ENCODE measurements at regions not wholly inside any gene's neighbourhood (a gene's known extent, or its start where the extent isn't known, plus 50 kb on each side); places are given as distances from the start of the nearest gene placed in this dataset.

GRCh38 chr5:82839881-82840280 lies 237.3 kb downstream of the TMEM167A start:
- no peak for DNase-seq

- no peak for DNase-seq
Observed at GRCh38 chr5:82835488-82835887, 241.7 kb downstream of the TMEM167A start.

GRCh38 chr5:82834151-82834550 lies 243.0 kb downstream of the TMEM167A start:
- DNase-seq = no peak

GRCh38 chr5:82833277-82833676 lies 243.9 kb downstream of the TMEM167A start:
- no peak for DNase-seq

GRCh38 chr5:82832445-82832844 lies 244.7 kb downstream of the TMEM167A start:
- DNase-seq = no peak

GRCh38 chr5:82828211-82828610 lies 249.0 kb downstream of the TMEM167A start:
- DNase-seq = no peak

- DNase-seq = no peak
Observed at GRCh38 chr5:82827651-82828050, 249.5 kb downstream of the TMEM167A start.

GRCh38 chr5:82822634-82822927 lies 254.6 kb downstream of the TMEM167A start:
- DNase-seq = no peak

GRCh38 chr5:82821846-82822633 lies 255.2 kb downstream of the TMEM167A start:
- no peak for DNase-seq

GRCh38 chr5:82820961-82821845 lies 256.0 kb downstream of the TMEM167A start:
- DNase-seq = no peak

GRCh38 chr5:82820188-82820587 lies 257.0 kb downstream of the TMEM167A start:
- no peak for DNase-seq

GRCh38 chr5:82817897-82818676 lies 259.1 kb downstream of the TMEM167A start:
- no peak for DNase-seq

- no peak for DNase-seq
Observed at GRCh38 chr5:82816926-82817325, 260.3 kb downstream of the TMEM167A start.

- DNase-seq = no peak
Observed at GRCh38 chr5:82815871-82816270, 261.3 kb downstream of the TMEM167A start.

GRCh38 chr5:82813861-82814260 lies 263.3 kb downstream of the TMEM167A start:
- DNase-seq = no peak

- DNase-seq = no peak
Observed at GRCh38 chr5:82812575-82812974, 264.6 kb downstream of the TMEM167A start.

- no peak for DNase-seq
Observed at GRCh38 chr5:82811490-82811889, 265.7 kb downstream of the TMEM167A start.

GRCh38 chr5:82809420-82810143 lies 267.6 kb downstream of the TMEM167A start:
- DNase-seq = no peak

GRCh38 chr5:82808960-82809359 lies 268.2 kb downstream of the TMEM167A start:
- DNase-seq = no peak

- DNase-seq = no peak
Observed at GRCh38 chr5:82807021-82807420, 270.2 kb downstream of the TMEM167A start.

GRCh38 chr5:82806513-82806912 lies 270.7 kb downstream of the TMEM167A start:
- no peak for DNase-seq

- DNase-seq = no peak
Observed at GRCh38 chr5:82804155-82804690, 273.0 kb downstream of the TMEM167A start.

All from SHP77 (cell line).